Caco-2 (cell line): ENCODE measurements at regions not wholly inside any gene's neighbourhood (a gene's known extent, or its start where the extent isn't known, plus 50 kb on each side); places are given as distances from the start of the nearest gene placed in this dataset.

Source experiments
- BruUV-seq: library from RNA; stranded (reverse); fragments of 400-500 nt; replicated peaks from 2 replicates; lab custom pipeline; 2021; lab: Mats Ljungman, UMichigan
- CTCF ChIA-PET: fragments of 300-600 bp; sonication (Branson Sonifier 250); formaldehyde crosslinking; loops from one replicate; lab custom pipeline; 2022; ENCODE audit warnings: antibody characterized with exemption; lab: Charles Lee
- POLR2A ChIA-PET: fragments of 300-600 bp; sonication (Branson Sonifier 250); formaldehyde crosslinking; loops from one replicate; lab custom pipeline; 2022; ENCODE audit warnings: antibody characterized with exemption; lab: Charles Lee
- DNase-seq, 2 experiments: peaks; one replicate each; pipeline versions ENCODE4 v3.0.0 to v3.0.0-alpha.2; 2020 to 2022
- H3K27me3 ChIP-seq: replicated peaks from 2 replicates; pipeline ENCODE4 v1.6.0; 2011; ENCODE audit warnings: low read length; ENCODE audit not compliant: control insufficient read depth, insufficient read depth
- H3K36me3 ChIP-seq: 2 replicates; pipeline ENCODE4 v1.5.1; 2011; ENCODE audit warnings: low read length; ENCODE audit not compliant: control insufficient read depth, insufficient read depth
- H3K4me1 ChIP-seq: fragments of 250-450 bp; sonication (Bioruptor Pico); 2 replicates; pipeline ENCODE4 v1.5.1; 2020; ENCODE audit warnings: mild to moderate bottlenecking
- H3K4me3 ChIP-seq: 2 replicates; pipeline ENCODE4 v1.5.1; 2011; ENCODE audit warnings: low read depth, mild to moderate bottlenecking, control low read depth, low read length
- H3K9me3 ChIP-seq: fragments of 250-450 bp; sonication (Bioruptor Pico); 2 replicates; pipeline ENCODE4 v1.5.1; 2020; ENCODE audit warnings: mild to moderate bottlenecking, moderate library complexity
- H3K27ac Mint-ChIP-seq: one replicate; pipeline ENCODE4 v1.8.0; 2022; ENCODE audit warnings: mixed read lengths; ENCODE audit not compliant: unreplicated experiment
- H3K27me3 Mint-ChIP-seq: one replicate; pipeline ENCODE4 v1.8.0; 2022; ENCODE audit warnings: mixed read lengths; ENCODE audit not compliant: insufficient read depth, unreplicated experiment
- H3K36me3 Mint-ChIP-seq: one replicate; pipeline ENCODE4 v1.8.0; 2022; ENCODE audit warnings: mild to moderate bottlenecking, mixed read lengths; ENCODE audit not compliant: insufficient read depth, unreplicated experiment
- H3K4me1 Mint-ChIP-seq: one replicate; pipeline ENCODE4 v1.8.0; 2022; ENCODE audit warnings: low read depth, mixed read lengths; ENCODE audit not compliant: unreplicated experiment
- H3K4me3 Mint-ChIP-seq: one replicate; pipeline ENCODE4 v1.8.0; 2022; ENCODE audit warnings: mild to moderate bottlenecking, moderate library complexity, mixed read lengths; ENCODE audit not compliant: unreplicated experiment
- H3K9me3 Mint-ChIP-seq: one replicate; pipeline ENCODE4 v1.8.0; 2022; ENCODE audit warnings: mixed read lengths; ENCODE audit not compliant: unreplicated experiment
- intact Hi-C: fragments of 100-400 bp; cut with micrococcal nuclease; formaldehyde crosslinking; loops from one replicate; pipeline ENCODE4 v1.10.0; 2022; ENCODE audit not compliant: unreplicated experiment
- TF ChIP-seq, protein P1 (sequence below), 2 experiments: fragments of 200-600 bp in 1 of 2; IDR thresholded peaks; 1 replicate in 1 of 2; 2 replicates in 1 of 2; pipeline versions ENCODE4 v1.5.1 to v1.8.0; 2011 to 2022; ENCODE audit warnings: antibody characterized with exemption in 1 of 2, control low read depth in 1 of 2, inconsistent platforms in 1 of 2, low read depth in 1 of 2, low read length in 1 of 2, mild to moderate bottlenecking in 1 of 2, moderate library complexity in 1 of 2; ENCODE audit not compliant: insufficient read depth in 1 of 2, severe bottlenecking in 1 of 2, unreplicated experiment in 1 of 2

DNA sequence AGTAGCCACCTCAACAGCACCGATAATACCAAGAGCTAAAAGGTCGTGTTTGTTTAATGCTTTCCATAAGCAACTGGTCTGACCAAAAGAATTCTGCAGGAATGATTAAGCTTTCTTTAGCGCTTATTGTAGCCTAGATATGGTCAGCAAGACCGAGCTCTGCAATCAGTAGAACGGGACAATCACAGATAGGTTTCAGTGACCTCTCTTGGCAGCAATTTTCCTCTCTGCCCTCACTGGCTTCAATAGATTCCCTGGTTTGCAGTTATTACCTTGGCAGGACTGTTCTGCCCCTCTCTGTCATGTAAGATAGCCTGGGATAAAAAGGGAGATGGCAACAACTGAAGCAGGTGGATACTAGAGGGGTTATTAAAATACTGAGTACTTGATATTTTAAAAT, 337.1 kb upstream of the NECTIN3 start:
- no peaks in the 10 kb centered on the region for H3K36me3 ChIP-seq
- H3K4me3 Mint-ChIP-seq: no peak overlapping the region
- POLR2A ChIA-PET: no interaction called here
- H3K4me3 ChIP-seq: no peak overlapping the region
- peaks cover 4% of the 10 kb centered on the region for H3K36me3 Mint-ChIP-seq
- no peak for DNase-seq
- peaks cover 23% of the 10 kb centered on the region for H3K9me3 Mint-ChIP-seq
- H3K9me3 ChIP-seq: no peaks in the 10 kb centered on the region
- H3K4me1 Mint-ChIP-seq: no peaks in the 10 kb centered on the region
- H3K27me3 ChIP-seq: no peaks in the 10 kb centered on the region
- no peak overlapping the region for H3K27ac Mint-ChIP-seq
- no peaks in the 10 kb centered on the region for H3K4me1 ChIP-seq
- H3K27me3 Mint-ChIP-seq: no peaks in the 10 kb centered on the region
- intact Hi-C loops: no loop called here
- no TSS peak for BruUV-seq
- CTCF ChIA-PET: no interaction called here
- TF ChIP-seq, protein P1, sequence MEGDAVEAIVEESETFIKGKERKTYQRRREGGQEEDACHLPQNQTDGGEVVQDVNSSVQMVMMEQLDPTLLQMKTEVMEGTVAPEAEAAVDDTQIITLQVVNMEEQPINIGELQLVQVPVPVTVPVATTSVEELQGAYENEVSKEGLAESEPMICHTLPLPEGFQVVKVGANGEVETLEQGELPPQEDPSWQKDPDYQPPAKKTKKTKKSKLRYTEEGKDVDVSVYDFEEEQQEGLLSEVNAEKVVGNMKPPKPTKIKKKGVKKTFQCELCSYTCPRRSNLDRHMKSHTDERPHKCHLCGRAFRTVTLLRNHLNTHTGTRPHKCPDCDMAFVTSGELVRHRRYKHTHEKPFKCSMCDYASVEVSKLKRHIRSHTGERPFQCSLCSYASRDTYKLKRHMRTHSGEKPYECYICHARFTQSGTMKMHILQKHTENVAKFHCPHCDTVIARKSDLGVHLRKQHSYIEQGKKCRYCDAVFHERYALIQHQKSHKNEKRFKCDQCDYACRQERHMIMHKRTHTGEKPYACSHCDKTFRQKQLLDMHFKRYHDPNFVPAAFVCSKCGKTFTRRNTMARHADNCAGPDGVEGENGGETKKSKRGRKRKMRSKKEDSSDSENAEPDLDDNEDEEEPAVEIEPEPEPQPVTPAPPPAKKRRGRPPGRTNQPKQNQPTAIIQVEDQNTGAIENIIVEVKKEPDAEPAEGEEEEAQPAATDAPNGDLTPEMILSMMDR (IDR thresholded peaks at IDR 0.05; ENCODE audit: insufficient read depth in 1 of 2, low read depth in 1 of 2, low read length in 1 of 2, severe bottlenecking in 1 of 2, unreplicated experiment in 1 of 2): no peak

DNA sequence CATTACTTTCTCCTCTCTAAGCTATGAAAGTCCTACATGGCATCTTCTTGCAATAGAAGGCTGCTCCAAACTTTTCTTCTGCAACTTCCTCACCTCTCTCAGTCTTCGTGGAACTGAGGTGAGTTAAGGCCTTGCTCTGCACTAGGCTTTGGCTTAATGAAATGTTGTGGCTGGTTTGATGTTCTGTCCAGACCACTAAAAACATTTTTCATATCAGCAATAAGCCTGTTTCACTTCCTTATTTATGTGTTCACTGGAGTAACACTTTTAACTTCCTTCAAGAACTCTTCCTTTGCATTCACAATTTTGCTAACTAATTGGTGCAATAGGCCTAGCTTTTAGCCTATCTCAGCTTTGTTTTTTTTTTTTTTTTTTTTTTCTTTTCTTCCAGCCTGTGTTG, 335.3 kb upstream of the NECTIN3 start:
- CTCF ChIA-PET: interaction anchor here (0.6 kb wide), 1 partner anchor 425 kb away, joined by 3 read pairs; no protein-coding TSS in a partner anchor
- POLR2A ChIA-PET: no interaction called here
- no TSS peak for BruUV-seq

DNA sequence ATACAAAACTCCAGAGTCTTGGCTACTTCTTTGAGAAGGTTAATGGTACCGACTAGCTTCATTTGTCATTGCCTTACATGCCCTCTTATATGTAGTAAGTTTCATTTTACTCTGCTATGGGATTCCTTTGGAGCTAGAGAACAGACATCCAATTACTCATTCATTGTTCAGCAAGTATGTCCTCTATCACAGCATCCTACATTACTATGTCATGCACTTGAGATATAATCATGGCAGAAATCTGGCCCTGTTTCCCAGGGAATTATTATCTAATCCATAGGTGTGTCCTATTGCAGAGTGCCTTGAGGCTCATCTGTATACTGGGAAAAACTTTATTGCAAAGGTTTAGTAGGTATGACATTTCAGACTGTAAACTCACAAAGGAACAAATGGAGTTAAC, 333.1 kb upstream of the NECTIN3 start:
- Mint-ChIP-seq H3K9me3 (peaks cover 9% of the 10 kb centered on the region), H3K27me3 (no peaks in the 10 kb centered on the region), H3K4me3 (no peak overlapping the region), H3K36me3 (no peaks in the 10 kb centered on the region), H3K4me1 (peaks cover 4% of the 10 kb centered on the region), H3K27ac (no peak overlapping the region)
- Histone ChIP-seq H3K4me1 (peaks cover 21% of the 10 kb centered on the region), H3K9me3 (0 out of 2 replicates have a peak, but pooled peaks cover 3% of the 10 kb centered on the region), H3K4me3 (no peak overlapping the region), H3K36me3 (no peaks in the 10 kb centered on the region), H3K27me3 (no peaks in the 10 kb centered on the region)
- BruUV-seq: no TSS peak
- CTCF ChIA-PET: no interaction called here
- TF ChIP-seq, protein P1 (IDR thresholded peaks at IDR 0.05; ENCODE audit: insufficient read depth in 1 of 2, low read depth in 1 of 2, low read length in 1 of 2, severe bottlenecking in 1 of 2, unreplicated experiment in 1 of 2): no peak
- intact Hi-C loops: no loop called here
- POLR2A ChIA-PET: no interaction called here
- DNase-seq: no peak

More for the DNA sequence above, 335.3 kb upstream of the NECTIN3 start:
- no peak for DNase-seq
- intact Hi-C loops: no loop called here
- no peaks in the 10 kb centered on the region for H3K27me3 ChIP-seq
- Mint-ChIP-seq H3K27ac (no peak overlapping the region), H3K4me3 (no peak overlapping the region), H3K36me3 (no peaks in the 10 kb centered on the region), H3K9me3 (peaks cover 9% of the 10 kb centered on the region), H3K4me1 (no peaks in the 10 kb centered on the region), H3K27me3 (no peaks in the 10 kb centered on the region)
- H3K36me3 ChIP-seq: no peaks in the 10 kb centered on the region
- H3K4me3 ChIP-seq: no peak overlapping the region
- no peaks in the 10 kb centered on the region for H3K4me1 ChIP-seq
- H3K9me3 ChIP-seq: 0 out of 2 replicates have a peak, but pooled peaks cover 3% of the 10 kb centered on the region
- TF ChIP-seq, protein P1 (IDR thresholded peaks at IDR 0.05; ENCODE audit: insufficient read depth in 1 of 2, low read depth in 1 of 2, low read length in 1 of 2, severe bottlenecking in 1 of 2, unreplicated experiment in 1 of 2): no peak
